SKM-1 treated with dmso at 0.1 percent for 144 hours (cell line): ENCODE measurements at regions not wholly inside any gene's neighbourhood (a gene's known extent, or its start where the extent isn't known, plus 50 kb on each side); places are given as distances from the start of the nearest gene placed in this dataset.
"Not testable (repeated sequence)": the region's sequence is repeated elsewhere in the genome, so short reads cannot be mapped to it uniquely, and the experiment has no call there.

Source experiments
- DNase-seq: peaks from one replicate; lab custom pipeline; 2025; ENCODE audit not compliant: unreplicated experiment; lab: John Stamatoyannopoulos, UW

DNA sequence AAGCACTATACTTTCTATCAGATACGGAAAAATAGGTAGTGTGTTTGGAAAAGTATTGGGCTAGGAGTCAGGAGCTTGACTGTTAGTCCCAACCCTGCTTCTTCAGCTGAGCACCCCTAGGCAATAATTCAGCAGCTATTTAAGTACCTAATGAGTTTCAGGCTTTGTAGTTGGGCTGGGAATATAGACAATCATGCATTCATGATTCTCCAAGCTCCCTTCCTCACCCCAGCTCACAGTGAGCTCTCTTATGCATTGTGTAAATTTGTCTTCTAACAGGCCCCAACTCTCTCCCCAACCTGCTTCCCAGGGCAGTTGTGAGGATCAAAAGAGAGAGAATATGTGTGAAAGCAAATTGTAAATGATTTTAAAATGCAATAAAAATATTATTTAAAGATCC lies 201.2 kb downstream of the MSX2 start:
- DNase-seq: no peak

- no peak for DNase-seq
Observed at GRCh38 chr5:174922955-174923354, 198.6 kb downstream of the MSX2 start.

DNA sequence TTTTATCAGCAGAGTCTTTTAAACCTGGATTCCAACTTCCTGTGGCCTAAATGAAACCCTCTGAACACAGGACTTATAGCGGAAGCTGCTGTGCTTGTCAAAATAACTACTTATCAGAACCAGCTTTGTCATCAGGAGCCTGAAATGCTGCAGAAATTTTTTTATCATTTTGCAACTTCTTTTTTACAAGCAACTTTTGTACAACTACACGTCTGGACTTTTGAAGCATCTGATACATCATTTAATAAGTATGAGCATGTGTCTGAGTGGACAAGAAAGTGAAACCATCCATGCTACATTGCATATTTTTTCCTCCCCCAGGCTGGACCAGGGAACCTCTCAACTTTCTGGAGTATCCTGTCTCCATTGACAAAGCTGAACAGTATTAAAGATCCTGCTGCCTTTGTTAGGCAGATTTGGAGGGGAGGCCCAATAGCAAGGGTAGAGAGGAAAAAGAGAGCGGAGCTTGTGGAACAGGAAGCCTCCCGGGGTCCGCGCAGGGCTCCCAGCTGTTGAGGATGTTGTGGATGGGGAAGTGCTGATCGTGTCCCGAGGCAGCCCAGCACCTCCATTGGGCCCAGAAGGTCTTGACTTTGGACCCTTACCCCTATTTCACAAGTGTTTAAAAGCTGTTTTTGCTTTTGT lies 196.6 kb downstream of the MSX2 start:
- no peak for DNase-seq

DNA sequence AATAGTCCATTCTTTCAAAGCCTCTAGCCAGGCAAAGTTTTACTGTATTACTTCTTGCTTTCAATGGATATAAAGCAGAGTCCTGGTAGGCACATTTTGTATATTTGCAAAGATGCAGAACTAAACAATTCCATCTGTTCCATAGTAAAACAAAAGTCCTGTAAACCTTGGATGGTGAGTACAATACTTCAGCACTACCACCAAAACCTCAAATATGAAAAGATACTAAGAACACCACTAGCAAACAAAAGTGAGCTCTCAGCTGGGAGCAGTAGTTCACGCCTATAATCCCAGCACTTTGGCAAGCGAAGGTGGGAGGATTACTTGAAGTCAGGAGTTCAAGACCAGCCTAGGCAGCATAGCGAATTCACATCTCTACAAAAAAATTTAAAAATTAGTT lies 195.0 kb downstream of the MSX2 start:
- DNase-seq: no peak

DNA sequence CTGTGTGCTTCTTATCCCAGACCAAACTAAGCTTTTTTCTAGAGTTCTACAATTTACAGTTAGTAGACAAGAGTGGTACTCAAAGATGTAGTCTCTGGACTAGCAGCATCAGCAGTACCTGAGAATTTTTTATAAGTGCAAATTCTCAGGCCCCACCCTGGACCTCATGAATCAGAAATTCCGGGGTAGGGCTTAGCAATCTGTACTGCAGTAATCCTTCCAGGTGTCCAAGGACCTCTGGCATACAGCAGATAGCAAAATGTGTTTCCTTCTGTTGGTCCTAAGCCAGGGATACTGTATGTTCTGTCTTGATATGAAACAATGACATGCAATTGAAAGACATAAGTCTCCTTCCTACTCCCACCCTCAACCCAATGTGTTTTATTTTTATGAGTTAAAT lies 194.3 kb downstream of the MSX2 start:
- no peak for DNase-seq

GRCh38 chr5:174917976-174918554 lies 193.7 kb downstream of the MSX2 start:
- DNase-seq: no peak

- DNase-seq: not testable (repeated sequence)
Observed at GRCh38 chr5:174917435-174917834, 193.1 kb downstream of the MSX2 start.

DNA sequence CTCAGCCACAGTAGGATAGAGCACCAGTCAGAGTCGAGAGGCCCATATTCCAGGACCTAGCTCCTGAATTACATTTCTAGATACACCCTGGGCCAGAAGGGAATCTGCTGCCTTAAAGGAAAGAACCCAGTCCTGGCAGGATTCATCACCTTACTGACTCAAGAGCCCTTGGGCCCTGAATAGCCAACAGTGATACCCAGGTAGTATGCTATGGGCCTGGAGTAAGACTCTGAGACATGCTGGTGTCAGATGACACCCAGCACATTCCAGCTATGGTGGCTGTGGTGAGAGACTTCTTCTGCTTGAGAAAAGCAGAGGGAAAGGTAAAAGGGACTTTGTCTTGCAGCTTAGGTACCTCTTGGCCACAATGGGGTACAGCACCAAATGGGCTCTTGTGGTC lies 192.5 kb downstream of the MSX2 start:
- DNase-seq: not testable (repeated sequence)

- DNase-seq: no peak
Observed at GRCh38 chr5:174916227-174916626, 191.8 kb downstream of the MSX2 start.

- DNase-seq: no peak
Observed at GRCh38 chr5:174911118-174911517, 186.7 kb downstream of the MSX2 start.

- DNase-seq: peak; percentile 41
Observed at GRCh38 chr5:174910245-174910737, 185.9 kb downstream of the MSX2 start.

DNA sequence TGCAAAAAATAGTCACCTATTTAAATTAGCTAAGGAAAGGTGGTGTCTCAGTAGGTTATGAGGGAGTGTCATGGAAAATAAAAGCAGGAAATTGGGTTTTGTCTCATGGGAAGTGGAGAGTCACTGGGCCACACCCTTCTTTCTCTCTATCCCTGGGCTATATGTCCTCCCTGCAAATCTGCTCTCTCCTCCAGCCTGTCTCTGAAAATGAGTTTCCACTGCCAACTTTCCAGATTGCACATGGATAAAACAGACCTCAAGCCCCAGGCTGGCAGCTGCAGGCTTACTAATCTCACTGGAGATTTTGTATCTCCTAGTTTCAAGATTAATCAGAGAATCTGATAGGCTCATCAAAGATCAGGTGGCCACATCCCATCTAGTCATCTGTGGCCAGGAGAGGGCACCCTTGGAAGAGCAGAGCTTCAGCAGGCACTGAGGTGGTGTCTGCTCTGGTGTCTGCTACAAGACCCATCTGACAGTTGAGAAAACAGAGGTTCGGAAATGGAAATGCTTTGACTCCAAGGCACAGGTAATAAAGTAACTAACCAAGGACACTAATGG lies 178.9 kb downstream of the MSX2 start:
- DNase-seq: no peak

DNA sequence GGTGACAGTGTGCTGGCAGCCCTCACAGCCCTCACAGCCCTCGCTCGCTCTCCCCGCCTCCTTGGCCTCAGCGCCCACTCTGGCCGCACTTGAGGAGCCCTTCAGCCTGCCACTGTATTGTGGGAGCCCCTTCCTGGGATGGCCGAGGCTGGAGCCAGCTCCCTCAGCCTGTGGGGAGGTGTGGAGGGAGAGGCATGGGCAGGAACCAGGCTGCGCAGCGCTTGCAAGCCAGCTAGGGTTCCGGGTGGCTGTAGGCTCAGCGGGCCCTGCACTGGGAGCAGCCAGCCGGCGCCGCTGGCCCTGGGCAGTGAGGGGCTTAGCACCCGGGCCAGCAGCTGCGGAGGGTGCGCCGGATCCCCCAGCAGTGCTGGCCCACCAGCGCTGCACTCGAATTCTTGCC lies 177.0 kb downstream of the MSX2 start:
- DNase-seq: no peak

DNA sequence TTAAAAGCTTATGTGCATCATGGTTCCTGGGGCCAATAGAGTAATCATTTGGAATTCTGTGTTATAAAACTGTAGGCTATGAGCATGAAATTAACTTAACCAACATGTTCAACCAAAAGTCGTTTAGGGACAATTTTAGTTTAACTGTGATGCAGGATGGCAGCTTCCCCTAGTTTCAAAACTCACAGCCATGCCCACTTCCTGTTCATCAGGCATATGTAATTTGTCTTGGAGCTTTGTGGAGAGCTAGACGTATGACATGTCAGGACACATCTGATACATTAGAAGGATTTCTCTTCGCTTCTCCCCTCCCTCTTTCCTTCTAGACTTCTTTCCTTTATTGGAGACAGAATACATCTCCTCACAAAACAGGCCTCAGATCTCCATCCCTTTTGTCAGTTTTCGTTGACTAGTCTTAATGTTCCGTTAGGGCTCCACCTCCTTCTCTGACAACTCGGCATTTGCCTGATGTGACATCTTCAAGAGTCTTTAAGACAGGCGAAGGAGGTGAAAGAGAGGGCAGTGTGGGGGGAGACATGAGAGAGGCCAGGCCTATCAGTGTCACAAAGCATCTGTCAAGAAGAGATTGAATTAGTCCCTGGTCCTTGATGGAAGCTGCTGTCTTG lies 176.0 kb downstream of the MSX2 start:
- peak; percentile 33 for DNase-seq

GRCh38 chr5:174897281-174897950 lies 173.0 kb downstream of the MSX2 start:
- DNase-seq: no peak

- no peak for DNase-seq
Observed at GRCh38 chr5:174895360-174895759, 171.0 kb downstream of the MSX2 start.

DNA sequence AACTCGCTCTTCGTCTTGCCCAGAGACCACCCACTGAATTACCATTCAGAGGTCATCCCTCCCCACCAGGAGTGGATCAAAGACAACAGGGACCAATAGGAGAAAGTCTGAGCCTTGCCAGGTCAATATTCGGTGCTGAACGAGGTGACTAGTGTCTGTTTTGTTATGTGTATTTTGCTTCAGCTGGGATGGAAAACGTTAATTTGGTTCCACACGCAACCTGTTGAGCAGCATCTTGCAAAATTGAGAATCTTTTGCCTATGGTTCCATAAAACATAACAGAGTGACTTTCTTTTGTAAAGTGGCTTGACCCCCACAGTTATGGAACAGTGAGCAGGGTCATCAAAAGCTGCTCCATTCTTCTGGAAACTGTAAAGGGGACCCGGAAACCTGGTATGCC lies 168.4 kb downstream of the MSX2 start:
- DNase-seq: no peak

DNA sequence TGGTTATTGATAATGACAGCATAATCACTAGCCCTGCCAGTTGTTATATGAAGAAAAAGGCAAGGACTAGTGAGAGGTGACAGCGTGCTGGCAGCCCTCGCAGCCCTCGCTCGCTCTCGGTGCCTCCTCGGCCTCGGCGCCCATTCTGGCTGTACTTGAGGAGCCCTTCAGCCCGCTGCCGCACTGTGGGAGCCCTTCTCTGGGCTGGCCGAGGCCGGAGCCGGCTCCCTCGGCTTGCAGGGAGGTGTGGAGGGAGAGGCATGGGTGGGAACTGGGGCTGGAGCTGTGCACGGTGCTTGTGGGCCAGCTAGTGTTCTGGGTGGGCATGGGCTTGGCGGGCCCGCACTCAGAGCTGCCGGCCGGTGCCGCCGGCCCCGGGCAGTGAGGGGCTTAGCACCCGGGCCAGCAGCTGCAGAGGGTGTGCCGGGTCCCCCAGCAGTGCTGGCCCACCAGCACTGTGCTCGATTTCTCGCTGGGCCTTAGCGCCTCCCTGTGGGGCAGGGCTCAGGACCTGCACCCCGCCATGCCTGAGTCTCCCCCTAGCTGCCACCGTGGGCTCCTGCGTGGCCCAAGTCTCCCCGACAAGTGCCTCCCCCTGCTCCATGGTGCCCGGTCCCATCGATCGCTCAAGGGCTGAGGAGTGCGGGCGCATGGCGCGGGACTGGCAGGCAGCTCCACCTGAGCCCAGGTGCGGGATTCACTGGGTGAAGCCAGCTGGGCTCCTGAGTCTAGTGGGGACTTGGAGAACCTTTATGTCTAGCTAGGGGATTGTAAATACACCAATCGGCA lies 156.2 kb downstream of the MSX2 start:
- DNase-seq: not testable (repeated sequence)

DNA sequence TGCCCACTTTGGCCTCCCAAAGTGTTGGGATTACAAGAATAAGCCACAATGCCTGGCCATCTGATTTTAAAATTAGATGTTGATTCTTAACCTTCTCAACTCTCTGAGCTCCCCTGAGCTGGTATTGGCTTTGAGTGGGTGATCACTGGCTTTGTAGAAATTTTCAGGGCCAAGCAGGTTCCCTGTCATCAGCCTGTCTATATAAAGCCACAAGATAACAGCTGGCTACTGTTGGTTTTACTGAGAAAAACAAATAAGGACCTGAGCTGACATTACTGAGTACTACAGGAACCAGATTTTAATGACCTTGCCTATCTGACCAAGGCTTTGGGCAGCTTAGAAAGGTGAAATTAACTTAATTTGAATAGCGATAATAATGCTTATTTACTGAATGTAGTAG lies 153.6 kb downstream of the MSX2 start:
- no peak for DNase-seq

DNA sequence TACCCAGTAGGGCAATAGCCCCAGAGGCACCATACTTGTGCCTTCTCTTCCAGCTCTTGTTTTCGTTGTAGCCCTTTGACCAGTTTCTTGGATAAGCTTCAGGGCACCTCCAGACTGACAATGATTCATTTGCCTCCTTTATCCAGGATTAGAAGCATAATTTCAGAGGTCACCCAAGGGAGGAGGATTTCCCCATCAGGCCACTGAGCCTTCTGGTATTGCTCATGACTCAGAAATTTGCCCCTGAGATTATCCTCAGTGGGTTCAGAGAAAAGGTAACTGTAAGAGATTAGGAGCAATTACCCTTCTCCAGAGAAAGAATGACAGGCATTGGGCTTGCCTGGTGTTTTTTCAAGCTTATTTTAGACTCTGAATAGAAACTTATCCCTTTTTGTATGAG lies 147.9 kb downstream of the MSX2 start:
- DNase-seq: no peak

GRCh38 chr5:174852143-174852542 lies 127.8 kb downstream of the MSX2 start:
- no peak for DNase-seq
